A673 (cell line): ENCODE measurements at regions not wholly inside any gene's neighbourhood (a gene's known extent, or its start where the extent isn't known, plus 50 kb on each side); places are given as distances from the start of the nearest gene placed in this dataset.

Experiments
- BruUV-seq: library from RNA; stranded (reverse); fragments of 400-500 nt; replicated peaks from 2 replicates; lab custom pipeline; 2021; lab: Mats Ljungman, UMichigan
- CTCF ChIA-PET: fragments of 300-600 bp; sonication (Branson Sonifier 250); formaldehyde crosslinking; loops from one replicate; lab custom pipeline; 2022; ENCODE audit warnings: antibody characterized with exemption; lab: Charles Lee
- POLR2A ChIA-PET: fragments of 300-600 bp; sonication (Branson Sonifier 250); formaldehyde crosslinking; loops from one replicate; lab custom pipeline; 2022; ENCODE audit warnings: antibody characterized with exemption; ENCODE audit not compliant: low non-redundant PET; lab: Charles Lee
- DNase-seq: peaks from one replicate; pipeline ENCODE4 v3.0.0-alpha.2; 2015; ENCODE audit warnings: low spot score
- H3K27ac ChIP-seq: fragments of 200-600 bp; sonication (generic); 2 replicates; pipeline ENCODE4 v1.5.1; 2016; ENCODE audit warnings: mixed run types, low read depth, mild to moderate bottlenecking, mixed read lengths, antibody characterized with exemption, low read length; ENCODE audit not compliant: poor library complexity, severe bottlenecking
- H3K27me3 ChIP-seq: fragments of 200-600 bp; sonication (generic); replicated peaks from 2 replicates; pipeline ENCODE4 v1.6.1; 2017; ENCODE audit warnings: mixed run types, low read depth, mild to moderate bottlenecking, mixed read lengths, antibody characterized with exemption, low read length; ENCODE audit not compliant: insufficient read depth, poor library complexity
- H3K36me3 ChIP-seq: fragments of 200-600 bp; sonication (generic); 2 replicates; pipeline ENCODE4 v1.6.1; 2016; ENCODE audit warnings: mixed run types, mild to moderate bottlenecking, mixed read lengths, antibody characterized with exemption, low read length; ENCODE audit not compliant: insufficient read depth, poor library complexity, severe bottlenecking
- H3K4me1 ChIP-seq: fragments of 200-600 bp; sonication (generic); 2 replicates; pipeline ENCODE4 v1.6.1; 2017; ENCODE audit warnings: mixed run types, mild to moderate bottlenecking, mixed read lengths, antibody characterized with exemption, low read length; ENCODE audit not compliant: insufficient read depth, poor library complexity, severe bottlenecking
- H3K4me3 ChIP-seq: fragments of 200-600 bp; sonication (generic); 2 replicates; pipeline ENCODE4 v1.5.1; 2016; ENCODE audit warnings: low read depth, mixed run types, mild to moderate bottlenecking, mixed read lengths, low read length; ENCODE audit not compliant: poor library complexity, severe bottlenecking
- H3K9me3 ChIP-seq: fragments of 200-600 bp; sonication (generic); 2 replicates; pipeline ENCODE4 v1.6.1; 2016; ENCODE audit warnings: mixed run types, low read depth, mild to moderate bottlenecking, mixed read lengths, antibody characterized with exemption, low read length; ENCODE audit not compliant: poor library complexity, severe bottlenecking
- CTCF ChIP-seq: fragments of 300-800, 200-600 bp; sonication (generic); conservative IDR thresholded peaks from 2 replicates; pipeline ENCODE4 v1.5.1; 2017; ENCODE audit warnings: low read depth, mild to moderate bottlenecking, antibody characterized with exemption, low read length, moderate library complexity, mixed read lengths
- EZH2 ChIP-seq: fragments of 200-600 bp; sonication (generic); IDR thresholded peaks from 2 replicates; pipeline ENCODE4 v1.6.1; 2017; ENCODE audit warnings: borderline replicate concordance, low read depth, mild to moderate bottlenecking, mixed read lengths, antibody characterized with exemption, low read length; ENCODE audit not compliant: poor library complexity, severe bottlenecking
- intact Hi-C: fragments of 100-400 bp; cut with micrococcal nuclease; formaldehyde crosslinking; loops from one replicate; pipeline ENCODE4 v1.10.0; 2022; ENCODE audit not compliant: unreplicated experiment

- no peak overlapping the region for H3K4me3 ChIP-seq
- no peak overlapping the region for H3K27ac ChIP-seq
- H3K36me3 ChIP-seq: no peaks in the 10 kb centered on the region
- TF ChIP-seq CTCF (no peak), EZH2 (no peak)
- no peak for DNase-seq
- BruUV-seq: no TSS peak
- CTCF ChIA-PET: no interaction called here
- H3K4me1 ChIP-seq: no peaks in the 10 kb centered on the region
- POLR2A ChIA-PET: no interaction called here
- H3K9me3 ChIP-seq: no peaks in the 10 kb centered on the region
- no peaks in the 10 kb centered on the region for H3K27me3 ChIP-seq
- intact Hi-C loops: no loop called here
Measured at GRCh38 chr6:71452697-71453370, 164.2 kb downstream of the OGFRL1 start.

- BruUV-seq: no TSS peak
- Histone ChIP-seq H3K4me1 (no peaks in the 10 kb centered on the region), H3K27me3 (no peaks in the 10 kb centered on the region), H3K9me3 (no peaks in the 10 kb centered on the region), H3K27ac (no peak overlapping the region), H3K4me3 (no peak overlapping the region), H3K36me3 (no peaks in the 10 kb centered on the region)
- ChIA-PET POLR2A (no interaction called here), CTCF (no interaction called here)
- DNase-seq: no peak
- intact Hi-C loops: no loop called here
- TF ChIP-seq CTCF: no peak
- TF ChIP-seq EZH2: no peak
Measured at GRCh38 chr6:71453371-71453706, 164.7 kb downstream of the OGFRL1 start.

- TF ChIP-seq CTCF (no peak), EZH2 (no peak)
- DNase-seq: no peak
- Histone ChIP-seq H3K9me3 (no peaks in the 10 kb centered on the region), H3K36me3 (no peaks in the 10 kb centered on the region), H3K27me3 (no peaks in the 10 kb centered on the region), H3K4me1 (no peaks in the 10 kb centered on the region), H3K4me3 (no peak overlapping the region), H3K27ac (no peak overlapping the region)
- ChIA-PET POLR2A (no interaction called here), CTCF (no interaction called here)
- BruUV-seq: no TSS peak
- intact Hi-C loops: no loop called here
Measured at GRCh38 chr6:71454056-71454455, 165.4 kb downstream of the OGFRL1 start.
